Neural progenitor cell (in vitro differentiated cells): ENCODE measurements at regions not wholly inside any gene's neighbourhood (a gene's known extent, or its start where the extent isn't known, plus 50 kb on each side); places are given as distances from the start of the nearest gene placed in this dataset.

Source experiments
- EZH2 ChIP-seq: fragments of 200-600 bp; sonication (generic); IDR thresholded peaks from 2 replicates; pipeline ENCODE4 v1.6.1; 2017; ENCODE audit warnings: antibody characterized with exemption, mild to moderate bottlenecking, moderate library complexity
- EZH2phosphoT487 ChIP-seq: fragments of 200-600 bp; sonication (generic); IDR thresholded peaks from 2 replicates; pipeline ENCODE4 v1.6.1; 2017; ENCODE audit warnings: antibody characterized with exemption
- TF ChIP-seq, protein P1 (sequence below): fragments of 200-600 bp; sonication (generic); IDR thresholded peaks from 2 replicates; pipeline ENCODE4 v1.5.1; 2017; ENCODE audit warnings: antibody characterized with exemption, mild to moderate bottlenecking

- no peak for TF ChIP-seq EZH2
- TF ChIP-seq, protein P1, sequence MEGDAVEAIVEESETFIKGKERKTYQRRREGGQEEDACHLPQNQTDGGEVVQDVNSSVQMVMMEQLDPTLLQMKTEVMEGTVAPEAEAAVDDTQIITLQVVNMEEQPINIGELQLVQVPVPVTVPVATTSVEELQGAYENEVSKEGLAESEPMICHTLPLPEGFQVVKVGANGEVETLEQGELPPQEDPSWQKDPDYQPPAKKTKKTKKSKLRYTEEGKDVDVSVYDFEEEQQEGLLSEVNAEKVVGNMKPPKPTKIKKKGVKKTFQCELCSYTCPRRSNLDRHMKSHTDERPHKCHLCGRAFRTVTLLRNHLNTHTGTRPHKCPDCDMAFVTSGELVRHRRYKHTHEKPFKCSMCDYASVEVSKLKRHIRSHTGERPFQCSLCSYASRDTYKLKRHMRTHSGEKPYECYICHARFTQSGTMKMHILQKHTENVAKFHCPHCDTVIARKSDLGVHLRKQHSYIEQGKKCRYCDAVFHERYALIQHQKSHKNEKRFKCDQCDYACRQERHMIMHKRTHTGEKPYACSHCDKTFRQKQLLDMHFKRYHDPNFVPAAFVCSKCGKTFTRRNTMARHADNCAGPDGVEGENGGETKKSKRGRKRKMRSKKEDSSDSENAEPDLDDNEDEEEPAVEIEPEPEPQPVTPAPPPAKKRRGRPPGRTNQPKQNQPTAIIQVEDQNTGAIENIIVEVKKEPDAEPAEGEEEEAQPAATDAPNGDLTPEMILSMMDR, result no peak
- TF ChIP-seq EZH2phosphoT487, result no peak
Measured at GRCh38 chr9:108696156-108696555, 159.6 kb downstream of the ACTL7B start.
